ENCODE measurements at regions not wholly inside any gene's neighbourhood (a gene's known extent, or its start where the extent isn't known, plus 50 kb on each side); places are given as distances from the start of the nearest gene placed in this dataset.

DNA sequence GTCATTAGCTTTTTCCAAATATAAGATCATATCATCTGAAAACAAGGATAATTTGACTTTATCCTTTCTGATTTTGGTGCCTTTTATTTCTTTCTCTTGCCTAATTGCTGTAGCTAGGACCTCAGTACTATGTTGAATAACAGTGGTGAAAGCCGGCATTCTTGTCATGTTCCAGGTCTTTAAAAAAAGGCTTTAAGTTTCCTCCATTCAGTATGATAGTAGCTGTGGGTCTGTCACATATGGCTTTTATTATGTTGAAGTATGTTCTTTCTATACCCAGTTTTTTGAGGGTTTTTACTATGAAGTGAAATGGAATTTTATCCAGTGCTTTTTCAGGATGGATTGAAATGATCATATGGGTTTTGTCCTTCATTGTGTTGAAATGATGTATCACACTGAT is 115.8 kb downstream of the DUSP10 start:
- TF ChIP-seq, protein P1, sequence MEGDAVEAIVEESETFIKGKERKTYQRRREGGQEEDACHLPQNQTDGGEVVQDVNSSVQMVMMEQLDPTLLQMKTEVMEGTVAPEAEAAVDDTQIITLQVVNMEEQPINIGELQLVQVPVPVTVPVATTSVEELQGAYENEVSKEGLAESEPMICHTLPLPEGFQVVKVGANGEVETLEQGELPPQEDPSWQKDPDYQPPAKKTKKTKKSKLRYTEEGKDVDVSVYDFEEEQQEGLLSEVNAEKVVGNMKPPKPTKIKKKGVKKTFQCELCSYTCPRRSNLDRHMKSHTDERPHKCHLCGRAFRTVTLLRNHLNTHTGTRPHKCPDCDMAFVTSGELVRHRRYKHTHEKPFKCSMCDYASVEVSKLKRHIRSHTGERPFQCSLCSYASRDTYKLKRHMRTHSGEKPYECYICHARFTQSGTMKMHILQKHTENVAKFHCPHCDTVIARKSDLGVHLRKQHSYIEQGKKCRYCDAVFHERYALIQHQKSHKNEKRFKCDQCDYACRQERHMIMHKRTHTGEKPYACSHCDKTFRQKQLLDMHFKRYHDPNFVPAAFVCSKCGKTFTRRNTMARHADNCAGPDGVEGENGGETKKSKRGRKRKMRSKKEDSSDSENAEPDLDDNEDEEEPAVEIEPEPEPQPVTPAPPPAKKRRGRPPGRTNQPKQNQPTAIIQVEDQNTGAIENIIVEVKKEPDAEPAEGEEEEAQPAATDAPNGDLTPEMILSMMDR (conservative IDR thresholded peaks at IDR 0.05), result no peak
- TF ChIP-seq ZFX (IDR thresholded peaks at IDR 0.05), result no peak
